OCI-LY7 (cell line): ENCODE measurements at regions not wholly inside any gene's neighbourhood (a gene's known extent, or its start where the extent isn't known, plus 50 kb on each side); places are given as distances from the start of the nearest gene placed in this dataset.
"Not testable (repeated sequence)": the region's sequence is repeated elsewhere in the genome, so short reads cannot be mapped to it uniquely, and the experiment has no call there.

Experiments
- BruUV-seq: library from RNA; stranded (reverse); fragments of 400-500 nt; replicated peaks from 2 replicates; lab custom pipeline; 2021; lab: Mats Ljungman, UMichigan
- CTCF ChIA-PET: fragments of 300-600 bp; sonication (Branson Sonifier 250); formaldehyde crosslinking; loops from one replicate; lab custom pipeline; 2022; ENCODE audit warnings: antibody characterized with exemption; ENCODE audit not compliant: unreplicated experiment; lab: Charles Lee
- POLR2A ChIA-PET: fragments of 300-600 bp; sonication (Branson Sonifier 250); formaldehyde crosslinking; loops from one replicate; lab custom pipeline; 2022; ENCODE audit warnings: antibody characterized with exemption; lab: Charles Lee
- DNase-seq: peaks from one replicate; pipeline ENCODE4 v3.0.0-alpha.2; 2015; ENCODE audit warnings: low spot score
- H2AFZ ChIP-seq: fragments of 200-600 bp; sonication (generic), shearing (Covaris generic); 2 replicates; pipeline ENCODE4 v1.6.1; 2014; ENCODE audit warnings: mild to moderate bottlenecking, antibody characterized with exemption, low read length, moderate library complexity
- H3K27ac ChIP-seq: fragments of 200-600 bp; sonication (generic); 2 replicates; pipeline ENCODE4 v1.5.1; 2014; ENCODE audit warnings: mixed run types, low read depth, mild to moderate bottlenecking, moderate library complexity, low read length, inconsistent platforms; ENCODE audit not compliant: poor library complexity, severe bottlenecking
- H3K36me3 ChIP-seq: fragments of 200-600 bp; sonication (generic); 2 replicates; pipeline ENCODE4 v1.6.1; 2014; ENCODE audit warnings: mild to moderate bottlenecking, antibody characterized with exemption, low read length, moderate library complexity, mixed read lengths; ENCODE audit not compliant: insufficient read depth
- H3K4me1 ChIP-seq: fragments of 200-600 bp; sonication (generic); 2 replicates; pipeline ENCODE4 v1.5.1; 2014; ENCODE audit warnings: mild to moderate bottlenecking, low read length; ENCODE audit not compliant: insufficient read depth, poor library complexity, severe bottlenecking
- H3K4me2 ChIP-seq: fragments of 200-600 bp; sonication (generic); 2 replicates; pipeline ENCODE4 v1.6.1; 2014; ENCODE audit warnings: mild to moderate bottlenecking, low read length
- H3K4me3 ChIP-seq: fragments of 200-600 bp; sonication (generic); 2 replicates; pipeline ENCODE4 v1.5.1; 2014; ENCODE audit warnings: mild to moderate bottlenecking, low read depth, low read length; ENCODE audit not compliant: poor library complexity, severe bottlenecking
- H3K79me2 ChIP-seq: fragments of 200-600 bp; sonication (generic); 2 replicates; pipeline ENCODE4 v1.6.1; 2016; ENCODE audit warnings: low read depth, mild to moderate bottlenecking, low read length, moderate library complexity, mixed read lengths; ENCODE audit not compliant: insufficient read depth
- H3K9me2 ChIP-seq: fragments of 200-600 bp; sonication (generic); 2 replicates; pipeline ENCODE4 v1.6.1; 2016; ENCODE audit warnings: mild to moderate bottlenecking, low read length, mixed read lengths; ENCODE audit not compliant: insufficient read depth
- H3K9me3 ChIP-seq: fragments of 200-600 bp; sonication (generic); 2 replicates; pipeline ENCODE4 v1.6.1; 2014; ENCODE audit warnings: mild to moderate bottlenecking, mixed run types, low read length, mixed read lengths
- H4K20me1 ChIP-seq: fragments of 200-600 bp; sonication (generic); 2 replicates; pipeline ENCODE4 v1.6.1; 2014; ENCODE audit warnings: mild to moderate bottlenecking, antibody characterized with exemption, low read length, moderate library complexity, mixed read lengths; ENCODE audit not compliant: insufficient read depth
- EZH2phosphoT487 ChIP-seq: fragments of 200-600 bp; sonication (generic); IDR thresholded peaks from 2 replicates; pipeline ENCODE4 v1.6.1; 2018; ENCODE audit warnings: low read depth, borderline replicate concordance, mild to moderate bottlenecking, mixed run types, antibody characterized with exemption, low read length, moderate library complexity, mixed read lengths
- intact Hi-C: fragments of 100-400 bp; cut with micrococcal nuclease; formaldehyde crosslinking; loops from one replicate; pipeline ENCODE4 v1.10.0; 2022; ENCODE audit not compliant: unreplicated experiment
- TF ChIP-seq, protein P1 (sequence below): fragments of 200-600 bp; sonication (generic); conservative IDR thresholded peaks from 2 replicates; pipeline ENCODE4 v1.5.1; 2014; ENCODE audit warnings: mild to moderate bottlenecking, antibody characterized with exemption, low read length, moderate library complexity, mixed read lengths

DNA sequence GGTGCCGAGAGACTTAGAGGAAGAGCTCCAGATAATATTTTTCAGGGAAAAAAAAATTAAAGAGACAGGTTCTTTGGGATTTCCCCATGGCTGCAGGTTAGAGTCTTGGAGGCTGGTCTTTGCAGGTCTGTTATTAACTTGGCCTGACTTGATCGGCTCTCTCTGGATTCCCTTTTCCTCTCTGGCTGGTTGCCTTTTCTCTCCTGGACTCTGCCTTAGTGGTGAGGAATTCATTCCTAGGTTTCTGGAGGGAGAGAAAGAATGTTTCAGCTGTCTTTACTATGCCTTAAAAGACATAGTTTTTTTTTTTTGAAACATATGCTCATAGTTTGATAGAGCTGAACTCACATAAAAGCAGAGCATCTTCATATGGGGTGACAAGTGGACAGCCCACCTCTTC is 336.3 kb downstream of the BMP4 start:
- Histone ChIP-seq H3K4me3 (no peak overlapping the region), H3K4me1 (peaks cover 18% of the 10 kb centered on the region), H3K79me2 (no peaks in the 10 kb centered on the region), H2AFZ (no peak overlapping the region), H3K9me3 (no peaks in the 10 kb centered on the region), H3K4me2 (no peak overlapping the region), H3K9me2 (no peaks in the 10 kb centered on the region), H3K27ac (no peak overlapping the region), H3K36me3 (no peaks in the 10 kb centered on the region), H4K20me1 (no peaks in the 10 kb centered on the region)
- DNase-seq = no peak
- ChIA-PET POLR2A (no interaction called here), CTCF (no interaction called here)
- BruUV-seq = no TSS peak
- intact Hi-C loops = no loop called here
- TF ChIP-seq, protein P1, sequence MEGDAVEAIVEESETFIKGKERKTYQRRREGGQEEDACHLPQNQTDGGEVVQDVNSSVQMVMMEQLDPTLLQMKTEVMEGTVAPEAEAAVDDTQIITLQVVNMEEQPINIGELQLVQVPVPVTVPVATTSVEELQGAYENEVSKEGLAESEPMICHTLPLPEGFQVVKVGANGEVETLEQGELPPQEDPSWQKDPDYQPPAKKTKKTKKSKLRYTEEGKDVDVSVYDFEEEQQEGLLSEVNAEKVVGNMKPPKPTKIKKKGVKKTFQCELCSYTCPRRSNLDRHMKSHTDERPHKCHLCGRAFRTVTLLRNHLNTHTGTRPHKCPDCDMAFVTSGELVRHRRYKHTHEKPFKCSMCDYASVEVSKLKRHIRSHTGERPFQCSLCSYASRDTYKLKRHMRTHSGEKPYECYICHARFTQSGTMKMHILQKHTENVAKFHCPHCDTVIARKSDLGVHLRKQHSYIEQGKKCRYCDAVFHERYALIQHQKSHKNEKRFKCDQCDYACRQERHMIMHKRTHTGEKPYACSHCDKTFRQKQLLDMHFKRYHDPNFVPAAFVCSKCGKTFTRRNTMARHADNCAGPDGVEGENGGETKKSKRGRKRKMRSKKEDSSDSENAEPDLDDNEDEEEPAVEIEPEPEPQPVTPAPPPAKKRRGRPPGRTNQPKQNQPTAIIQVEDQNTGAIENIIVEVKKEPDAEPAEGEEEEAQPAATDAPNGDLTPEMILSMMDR = no peak
- TF ChIP-seq EZH2phosphoT487 = no peak

DNA sequence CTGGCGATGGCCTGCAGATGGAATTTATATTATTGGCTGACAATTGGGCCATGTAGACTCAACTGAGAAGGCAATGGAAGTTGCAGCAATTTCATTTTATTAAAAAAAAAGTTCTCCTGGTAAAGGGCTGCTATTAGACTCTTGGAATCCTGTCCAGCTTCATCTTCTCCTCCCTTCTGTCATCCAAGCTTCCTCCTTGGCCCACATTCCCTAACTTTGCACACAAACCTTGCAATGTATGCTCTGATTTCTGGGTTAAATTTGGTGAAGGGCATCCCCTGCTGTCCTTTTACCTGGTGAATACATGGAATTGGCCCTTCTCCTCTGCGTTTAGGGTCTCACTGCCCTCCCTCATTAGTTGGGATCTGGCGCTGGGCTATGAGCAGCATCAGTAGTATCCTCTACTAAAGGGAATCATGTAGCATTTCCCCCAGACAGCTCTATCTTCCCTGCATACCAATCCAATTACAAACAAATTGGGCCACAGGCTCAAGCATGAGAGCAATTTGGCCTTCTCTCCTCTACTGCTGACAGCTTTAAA is 336.9 kb downstream of the BMP4 start:
- intact Hi-C loops = loop anchor here (10.0 kb wide), 1 partner anchor 775 kb away; the partner anchor contains the start of gene CDKN3
- Histone ChIP-seq H3K79me2 (no peaks in the 10 kb centered on the region), H3K27ac (no peak overlapping the region), H3K9me2 (no peaks in the 10 kb centered on the region), H3K4me1 (peaks cover 23% of the 10 kb centered on the region), H3K36me3 (no peaks in the 10 kb centered on the region), H3K9me3 (no peaks in the 10 kb centered on the region), H3K4me2 (no peak overlapping the region), H4K20me1 (no peaks in the 10 kb centered on the region), H3K4me3 (no peak overlapping the region), H2AFZ (no peak overlapping the region)
- ChIA-PET CTCF (no interaction called here), POLR2A (interaction anchor here (0.7 to 1.5 kb wide), 3 partner anchors 71 to 862 kb away, joined by 3 to 4 read pairs (median 3); no protein-coding TSS in a partner anchor)
- TF ChIP-seq, protein P1 = no peak
- TF ChIP-seq EZH2phosphoT487 = no peak
- BruUV-seq = no TSS peak
- no peak for DNase-seq

DNA sequence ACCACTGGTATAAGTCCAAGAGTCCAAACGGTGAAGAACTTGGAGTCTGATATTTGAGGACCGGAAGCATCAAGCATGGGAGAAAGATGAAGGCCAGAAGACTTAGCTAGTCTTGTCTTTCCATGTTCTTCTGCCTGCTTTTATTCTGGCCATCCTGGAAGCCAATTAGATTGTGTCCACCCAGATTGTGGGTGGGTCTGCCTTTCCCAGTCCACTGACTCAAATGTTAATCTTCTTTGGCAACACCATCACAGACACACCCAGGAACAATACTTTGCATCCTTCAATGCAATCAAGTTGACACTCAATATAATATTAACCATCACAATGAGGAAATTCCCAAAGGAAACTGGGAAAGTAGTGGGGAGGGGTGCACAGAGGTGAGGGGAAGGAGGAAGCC is 340.1 kb downstream of the BMP4 start:
- H2AFZ ChIP-seq, H3K4me2 ChIP-seq, H3K79me2 ChIP-seq, DNase-seq, H3K27ac ChIP-seq, CTCF ChIA-PET, H3K9me2 ChIP-seq, BruUV-seq, H3K4me3 ChIP-seq, H3K9me3 ChIP-seq, H4K20me1 ChIP-seq, H3K36me3 ChIP-seq: not testable (repeated sequence)
- intact Hi-C loops = loop anchor here (10.0 kb wide), 1 partner anchor 778 kb away; the partner anchor contains the start of gene CDKN3
- H3K4me1 ChIP-seq = peaks cover 49% of the 10 kb centered on the region
- POLR2A ChIA-PET = interaction anchor here (0.6 kb wide), 1 partner anchor 85 kb away, joined by 6 read pairs; no protein-coding TSS in a partner anchor
